ENCODE measurements at regions not wholly inside any gene's neighbourhood (a gene's known extent, or its start where the extent isn't known, plus 50 kb on each side); places are given as distances from the start of the nearest gene placed in this dataset.

GRCh38 chr4:11298451-11298850, 130.2 kb downstream of the HS3ST1 start:
- no peak for TF ChIP-seq CHD2 (IDR thresholded peaks at IDR 0.05; ENCODE audit: low read length, partially characterized antibody)
- no peak for TF ChIP-seq CTCF (IDR thresholded peaks at IDR 0.05)
- TF ChIP-seq, protein P1, sequence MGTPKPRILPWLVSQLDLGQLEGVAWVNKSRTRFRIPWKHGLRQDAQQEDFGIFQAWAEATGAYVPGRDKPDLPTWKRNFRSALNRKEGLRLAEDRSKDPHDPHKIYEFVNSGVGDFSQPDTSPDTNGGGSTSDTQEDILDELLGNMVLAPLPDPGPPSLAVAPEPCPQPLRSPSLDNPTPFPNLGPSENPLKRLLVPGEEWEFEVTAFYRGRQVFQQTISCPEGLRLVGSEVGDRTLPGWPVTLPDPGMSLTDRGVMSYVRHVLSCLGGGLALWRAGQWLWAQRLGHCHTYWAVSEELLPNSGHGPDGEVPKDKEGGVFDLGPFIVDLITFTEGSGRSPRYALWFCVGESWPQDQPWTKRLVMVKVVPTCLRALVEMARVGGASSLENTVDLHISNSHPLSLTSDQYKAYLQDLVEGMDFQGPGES (IDR thresholded peaks at IDR 0.05; ENCODE audit: low read depth, low read length) = no peak
- TF ChIP-seq RAD21 (IDR thresholded peaks at IDR 0.05; ENCODE audit: low read length) = no peak
- no peak for TF ChIP-seq POLR2AphosphoS5 (IDR thresholded peaks at IDR 0.05; ENCODE audit: low read depth, low read length)
- no peak for TF ChIP-seq MAX (IDR thresholded peaks at IDR 0.05; ENCODE audit: low read depth)
- TF ChIP-seq FOSL2 (IDR thresholded peaks at IDR 0.05; ENCODE audit: borderline replicate concordance, low read depth) = no peak
- no peak for TF ChIP-seq EP300 (IDR thresholded peaks at IDR 0.05; ENCODE audit: borderline replicate concordance in 1 of 2, low read depth in 1 of 2, low read length in 1 of 2)
- TF ChIP-seq SMC3 (IDR thresholded peaks at IDR 0.05; ENCODE audit: low read depth, low read length) = no peak
- no peak for TF ChIP-seq SIN3A (IDR thresholded peaks at IDR 0.05; ENCODE audit: borderline replicate concordance, low read depth, low read length)
- TF ChIP-seq EZH2phosphoT487 (IDR thresholded peaks at IDR 0.05; ENCODE audit: borderline replicate concordance, low read depth) = no peak

All from SK-N-SH (cell line).